Suprapubic skin (tissue), 4 donors: ENCODE measurements at regions not wholly inside any gene's neighbourhood (a gene's known extent, or its start where the extent isn't known, plus 50 kb on each side); places are given as distances from the start of the nearest gene placed in this dataset.

ENCODE experiments used
- DNase-seq, 2 donors: peaks; one replicate each; pipeline ENCODE4 v3.0.0-alpha.2; 2019; ENCODE audit warnings: low spot score in 2 of 2
- H3K27ac ChIP-seq: fragments of 200-600 bp; sonication (generic); one replicate; pipeline ENCODE4 v1.5.1; 2019
- H3K27me3 ChIP-seq: fragments of 200-600 bp; sonication (generic); one replicate; pipeline ENCODE4 v1.5.1; 2019
- H3K36me3 ChIP-seq: fragments of 200-600 bp; sonication (generic); one replicate; pipeline ENCODE4 v1.5.1; 2019
- H3K4me1 ChIP-seq: fragments of 200-600 bp; sonication (generic); one replicate; pipeline ENCODE4 v1.5.1; 2019
- H3K4me3 ChIP-seq: fragments of 200-600 bp; sonication (generic); one replicate; pipeline ENCODE4 v1.5.1; 2019; ENCODE audit warnings: mild to moderate bottlenecking
- H3K9me3 ChIP-seq: fragments of 200-600 bp; sonication (generic); one replicate; pipeline ENCODE4 v1.5.1; 2019
- EP300 ChIP-seq: sonication (generic); formaldehyde crosslinking; IDR thresholded peaks from one replicate; pipeline ENCODE4 v1.6.1; 2017; ENCODE audit warnings: antibody characterized with exemption
- POLR2A ChIP-seq, 2 donors: fragments of 450-650 bp; IDR thresholded peaks; one replicate each; pipeline ENCODE4 v1.6.1; 2017; ENCODE audit warnings: antibody characterized with exemption in 2 of 2, mild to moderate bottlenecking in 2 of 2, moderate library complexity in 2 of 2
- POLR2AphosphoS5 ChIP-seq, 3 donors: sonication (generic); formaldehyde crosslinking; IDR thresholded peaks; one replicate each; pipeline ENCODE4 v1.6.1; 2017; ENCODE audit warnings: antibody characterized with exemption in 3 of 3
- WGBS: methylation state at CpG from one replicate; pipeline ENCODE4 v1.1.5; 2018; 5-methylcytosine and 5-hydroxymethylcytosine counted together
- TF ChIP-seq, protein P1 (sequence below), 2 donors: fragments of 200-600 bp in 1 of 2; fragments of 450-650 bp in 1 of 2; sonication (generic) in 1 of 2; IDR thresholded peaks; one replicate each; pipeline ENCODE4 v1.5.1; 2016 to 2019; ENCODE audit warnings: antibody characterized with exemption in 2 of 2, mild to moderate bottlenecking in 1 of 2, moderate library complexity in 1 of 2

DNA sequence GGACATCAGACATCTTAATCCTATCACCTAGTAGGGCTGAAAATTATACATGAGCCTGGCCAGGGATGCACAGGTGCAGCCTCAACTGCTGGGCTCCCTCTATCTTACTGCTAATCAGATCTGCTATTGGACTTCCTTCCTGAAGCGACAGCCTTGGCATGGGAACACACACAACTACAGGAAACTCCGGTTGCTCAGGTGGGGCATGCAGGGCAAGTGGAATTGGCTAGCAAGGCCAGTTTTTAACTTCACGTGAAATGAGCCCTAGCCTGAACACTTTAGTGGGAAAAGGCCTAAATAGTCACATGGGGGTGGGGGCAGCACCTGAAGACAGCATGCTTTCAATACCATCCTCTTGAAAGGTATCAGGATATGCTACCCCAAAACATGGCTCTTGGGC lies 147.9 kb upstream of the NCKAP5 start:
- WGBS: 51% methylated on average over 3 of the region's 3 CpGs
- no peaks in the 10 kb centered on the region for H3K36me3 ChIP-seq
- DNase-seq: no peak

DNA sequence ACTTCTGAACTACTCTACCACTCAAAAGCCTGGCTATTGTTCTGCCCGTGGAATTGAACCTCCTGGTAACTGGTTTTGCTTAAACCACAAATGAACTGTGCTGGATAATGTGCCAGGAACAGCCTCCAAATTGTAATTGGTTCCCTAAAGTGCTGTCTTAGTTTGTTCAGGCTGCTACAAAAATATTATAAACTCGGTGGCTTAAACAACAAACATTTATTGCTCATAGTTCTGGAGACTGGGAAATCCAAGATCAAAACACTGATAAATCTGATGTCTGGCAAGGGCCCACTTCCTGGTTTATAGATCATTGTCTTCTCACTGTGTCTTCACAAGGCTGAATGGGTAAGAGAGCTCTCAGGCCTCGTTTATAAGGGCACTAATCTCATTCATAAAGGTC lies 149.2 kb upstream of the NCKAP5 start:
- no peak overlapping the region for H3K27ac ChIP-seq
- H3K4me3 ChIP-seq: no peak overlapping the region
- no peak for DNase-seq
- no peaks in the 10 kb centered on the region for H3K36me3 ChIP-seq
- H3K27me3 ChIP-seq: no peaks in the 10 kb centered on the region
- peaks cover 19% of the 10 kb centered on the region for H3K4me1 ChIP-seq
- TF ChIP-seq, protein P1, sequence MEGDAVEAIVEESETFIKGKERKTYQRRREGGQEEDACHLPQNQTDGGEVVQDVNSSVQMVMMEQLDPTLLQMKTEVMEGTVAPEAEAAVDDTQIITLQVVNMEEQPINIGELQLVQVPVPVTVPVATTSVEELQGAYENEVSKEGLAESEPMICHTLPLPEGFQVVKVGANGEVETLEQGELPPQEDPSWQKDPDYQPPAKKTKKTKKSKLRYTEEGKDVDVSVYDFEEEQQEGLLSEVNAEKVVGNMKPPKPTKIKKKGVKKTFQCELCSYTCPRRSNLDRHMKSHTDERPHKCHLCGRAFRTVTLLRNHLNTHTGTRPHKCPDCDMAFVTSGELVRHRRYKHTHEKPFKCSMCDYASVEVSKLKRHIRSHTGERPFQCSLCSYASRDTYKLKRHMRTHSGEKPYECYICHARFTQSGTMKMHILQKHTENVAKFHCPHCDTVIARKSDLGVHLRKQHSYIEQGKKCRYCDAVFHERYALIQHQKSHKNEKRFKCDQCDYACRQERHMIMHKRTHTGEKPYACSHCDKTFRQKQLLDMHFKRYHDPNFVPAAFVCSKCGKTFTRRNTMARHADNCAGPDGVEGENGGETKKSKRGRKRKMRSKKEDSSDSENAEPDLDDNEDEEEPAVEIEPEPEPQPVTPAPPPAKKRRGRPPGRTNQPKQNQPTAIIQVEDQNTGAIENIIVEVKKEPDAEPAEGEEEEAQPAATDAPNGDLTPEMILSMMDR (IDR thresholded peaks at IDR 0.05): no peak
- TF ChIP-seq POLR2A (IDR thresholded peaks at IDR 0.05) (no peak), EP300 (no peak), POLR2AphosphoS5 (IDR thresholded peaks at IDR 0.05) (no peak)
- WGBS: 33% methylated on average over 3 of the region's 3 CpGs
- no peaks in the 10 kb centered on the region for H3K9me3 ChIP-seq

More for the DNA sequence above, 147.9 kb upstream of the NCKAP5 start:
- H3K4me3 ChIP-seq: no peak overlapping the region
- H3K27me3 ChIP-seq: peaks cover 2% of the 10 kb centered on the region
- H3K4me1 ChIP-seq: peaks cover 19% of the 10 kb centered on the region
- H3K9me3 ChIP-seq: no peaks in the 10 kb centered on the region
- TF ChIP-seq POLR2A (IDR thresholded peaks at IDR 0.05) (no peak), EP300 (no peak), POLR2AphosphoS5 (IDR thresholded peaks at IDR 0.05) (no peak)
- TF ChIP-seq, protein P1 (IDR thresholded peaks at IDR 0.05): no peak
- no peak overlapping the region for H3K27ac ChIP-seq

DNA sequence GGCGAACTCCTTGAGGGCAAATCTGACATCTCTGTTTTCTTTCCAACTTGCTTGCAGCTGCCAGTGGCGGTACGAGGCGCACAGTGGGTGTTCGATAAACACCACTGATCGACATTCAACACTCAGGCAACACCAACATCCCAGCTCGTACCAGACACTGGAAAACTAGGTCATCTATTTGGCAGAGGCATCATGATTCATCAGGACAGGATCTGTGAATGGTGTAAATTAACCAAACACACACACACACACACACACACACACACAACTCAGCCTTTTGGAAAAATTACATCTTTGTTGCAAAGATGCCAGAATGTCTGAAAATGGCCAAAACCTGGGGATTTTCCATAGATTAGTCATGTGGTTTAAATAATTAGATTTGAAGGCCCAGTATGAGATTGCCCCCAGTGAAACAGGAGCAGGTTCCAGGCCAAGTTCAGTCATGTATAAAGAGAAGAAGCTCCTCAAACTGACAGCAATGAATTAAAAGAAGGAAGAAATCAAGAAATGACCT lies 150.5 kb upstream of the NCKAP5 start:
- 35% methylated on average over 7 of the region's 7 CpGs for WGBS
- Histone ChIP-seq H3K27ac (no peak overlapping the region), H3K36me3 (no peaks in the 10 kb centered on the region), H3K4me3 (no peak overlapping the region), H3K27me3 (no peaks in the 10 kb centered on the region), H3K9me3 (no peaks in the 10 kb centered on the region), H3K4me1 (peaks cover 19% of the 10 kb centered on the region)
- TF ChIP-seq POLR2AphosphoS5 (IDR thresholded peaks at IDR 0.05): no peak
- no peak for TF ChIP-seq POLR2A (IDR thresholded peaks at IDR 0.05)
- TF ChIP-seq EP300: no peak
- TF ChIP-seq, protein P1 (IDR thresholded peaks at IDR 0.05): no peak
- DNase-seq: no peak

DNA sequence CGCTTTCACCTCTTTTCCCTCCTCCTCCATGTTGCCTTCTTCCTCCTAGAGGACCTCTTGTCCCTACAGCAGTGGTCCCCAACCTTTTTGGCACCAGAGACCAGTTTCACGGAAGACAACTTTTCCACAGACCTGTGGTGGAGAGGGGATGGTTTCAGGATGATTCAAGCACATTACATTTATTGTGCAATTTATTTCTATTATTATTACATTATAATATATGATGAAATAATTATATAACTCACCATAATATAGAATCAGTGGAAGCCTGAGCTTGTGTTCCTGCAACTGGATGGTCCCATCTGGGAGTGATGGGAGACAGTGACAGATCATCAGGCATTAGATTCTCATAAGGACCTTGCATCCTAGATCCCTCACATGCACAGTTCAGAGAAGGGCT lies 152.2 kb upstream of the NCKAP5 start:
- TF ChIP-seq POLR2A (IDR thresholded peaks at IDR 0.05) (no peak), EP300 (no peak), POLR2AphosphoS5 (IDR thresholded peaks at IDR 0.05) (no peak)
- TF ChIP-seq, protein P1 (IDR thresholded peaks at IDR 0.05): no peak
- Histone ChIP-seq H3K27me3 (no peaks in the 10 kb centered on the region), H3K27ac (no peak overlapping the region), H3K9me3 (no peaks in the 10 kb centered on the region), H3K36me3 (no peaks in the 10 kb centered on the region), H3K4me1 (peaks cover 19% of the 10 kb centered on the region), H3K4me3 (no peak overlapping the region)
- DNase-seq: no peak
- 100% methylated on average over 2 of the region's 2 CpGs for WGBS

DNA sequence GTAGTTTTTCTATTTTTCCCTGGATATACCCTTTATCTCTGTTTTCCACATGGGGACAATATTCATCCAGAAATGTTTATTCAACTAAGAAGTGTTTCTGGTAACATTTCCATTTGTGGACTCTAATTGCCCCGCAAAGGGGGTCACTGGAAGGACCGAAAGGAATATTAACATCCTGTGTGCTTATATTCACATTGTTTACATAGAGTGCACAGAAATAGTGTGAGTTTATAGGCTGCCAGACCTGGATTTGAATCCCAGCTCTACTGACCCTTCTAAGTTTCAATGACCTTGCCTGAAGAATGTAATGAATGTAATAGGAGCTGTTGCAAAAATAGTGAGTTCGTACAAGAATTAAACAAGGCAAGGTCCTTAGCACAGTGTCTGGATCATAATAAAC lies 152.9 kb upstream of the NCKAP5 start:
- Histone ChIP-seq H3K4me3 (no peak overlapping the region), H3K27ac (no peak overlapping the region), H3K9me3 (no peaks in the 10 kb centered on the region), H3K36me3 (no peaks in the 10 kb centered on the region), H3K4me1 (peaks cover 17% of the 10 kb centered on the region), H3K27me3 (no peaks in the 10 kb centered on the region)
- TF ChIP-seq POLR2A (IDR thresholded peaks at IDR 0.05) (no peak), EP300 (no peak), POLR2AphosphoS5 (IDR thresholded peaks at IDR 0.05) (no peak)
- TF ChIP-seq, protein P1 (IDR thresholded peaks at IDR 0.05): no peak
- DNase-seq: no peak
- 84% methylated on average over 3 of the region's 3 CpGs for WGBS
